ENCODE measurements at regions not wholly inside any gene's neighbourhood (a gene's known extent, or its start where the extent isn't known, plus 50 kb on each side); places are given as distances from the start of the nearest gene placed in this dataset.
"Not testable (repeated sequence)": the region's sequence is repeated elsewhere in the genome, so short reads cannot be mapped to it uniquely, and the experiment has no call there.

DNA sequence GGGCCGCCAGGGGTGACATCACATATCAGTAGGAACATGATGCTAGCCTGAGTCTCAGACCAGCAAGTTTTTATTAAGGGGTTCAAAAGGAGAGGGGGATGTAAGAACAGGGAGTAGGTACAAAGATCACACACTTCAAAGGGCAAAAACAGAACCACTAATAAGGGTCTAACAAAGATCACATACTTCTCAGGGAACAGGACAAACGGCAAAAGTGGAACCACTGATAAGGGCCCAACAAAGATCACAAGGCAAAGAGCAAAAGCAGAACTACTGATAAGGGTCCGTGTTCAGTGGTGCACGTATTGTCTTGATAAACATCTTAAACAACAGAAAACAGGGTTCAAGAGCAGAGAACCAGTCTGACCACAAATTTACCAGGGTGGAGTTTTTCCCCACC, 107.0 kb downstream of the CCNG2 start:
- TF ChIP-seq ZNF114 (tag by site-specific recombination; IDR thresholded peaks at IDR 0.05); ZNF362 (tag by site-specific recombination; IDR thresholded peaks at IDR 0.05); ZNF670 (tag by site-specific recombination; IDR thresholded peaks at IDR 0.05; ENCODE audit: low read depth); ZNF843 (tag by site-specific recombination; IDR thresholded peaks at IDR 0.05); ZNF24 (tag by site-specific recombination; IDR thresholded peaks at IDR 0.05); GLI4 (tag by site-specific recombination; IDR thresholded peaks at IDR 0.05); ZBTB17 (tag by site-specific recombination; IDR thresholded peaks at IDR 0.05); HOXA7 (CRISPR knock-in tag; IDR thresholded peaks at IDR 0.05; ENCODE audit: borderline replicate concordance): not testable (repeated sequence)
- TF ChIP-seq, protein P1, sequence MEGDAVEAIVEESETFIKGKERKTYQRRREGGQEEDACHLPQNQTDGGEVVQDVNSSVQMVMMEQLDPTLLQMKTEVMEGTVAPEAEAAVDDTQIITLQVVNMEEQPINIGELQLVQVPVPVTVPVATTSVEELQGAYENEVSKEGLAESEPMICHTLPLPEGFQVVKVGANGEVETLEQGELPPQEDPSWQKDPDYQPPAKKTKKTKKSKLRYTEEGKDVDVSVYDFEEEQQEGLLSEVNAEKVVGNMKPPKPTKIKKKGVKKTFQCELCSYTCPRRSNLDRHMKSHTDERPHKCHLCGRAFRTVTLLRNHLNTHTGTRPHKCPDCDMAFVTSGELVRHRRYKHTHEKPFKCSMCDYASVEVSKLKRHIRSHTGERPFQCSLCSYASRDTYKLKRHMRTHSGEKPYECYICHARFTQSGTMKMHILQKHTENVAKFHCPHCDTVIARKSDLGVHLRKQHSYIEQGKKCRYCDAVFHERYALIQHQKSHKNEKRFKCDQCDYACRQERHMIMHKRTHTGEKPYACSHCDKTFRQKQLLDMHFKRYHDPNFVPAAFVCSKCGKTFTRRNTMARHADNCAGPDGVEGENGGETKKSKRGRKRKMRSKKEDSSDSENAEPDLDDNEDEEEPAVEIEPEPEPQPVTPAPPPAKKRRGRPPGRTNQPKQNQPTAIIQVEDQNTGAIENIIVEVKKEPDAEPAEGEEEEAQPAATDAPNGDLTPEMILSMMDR (tag by site-specific recombination; IDR thresholded peaks at IDR 0.05): not testable (repeated sequence)
- TF ChIP-seq, protein P2, sequence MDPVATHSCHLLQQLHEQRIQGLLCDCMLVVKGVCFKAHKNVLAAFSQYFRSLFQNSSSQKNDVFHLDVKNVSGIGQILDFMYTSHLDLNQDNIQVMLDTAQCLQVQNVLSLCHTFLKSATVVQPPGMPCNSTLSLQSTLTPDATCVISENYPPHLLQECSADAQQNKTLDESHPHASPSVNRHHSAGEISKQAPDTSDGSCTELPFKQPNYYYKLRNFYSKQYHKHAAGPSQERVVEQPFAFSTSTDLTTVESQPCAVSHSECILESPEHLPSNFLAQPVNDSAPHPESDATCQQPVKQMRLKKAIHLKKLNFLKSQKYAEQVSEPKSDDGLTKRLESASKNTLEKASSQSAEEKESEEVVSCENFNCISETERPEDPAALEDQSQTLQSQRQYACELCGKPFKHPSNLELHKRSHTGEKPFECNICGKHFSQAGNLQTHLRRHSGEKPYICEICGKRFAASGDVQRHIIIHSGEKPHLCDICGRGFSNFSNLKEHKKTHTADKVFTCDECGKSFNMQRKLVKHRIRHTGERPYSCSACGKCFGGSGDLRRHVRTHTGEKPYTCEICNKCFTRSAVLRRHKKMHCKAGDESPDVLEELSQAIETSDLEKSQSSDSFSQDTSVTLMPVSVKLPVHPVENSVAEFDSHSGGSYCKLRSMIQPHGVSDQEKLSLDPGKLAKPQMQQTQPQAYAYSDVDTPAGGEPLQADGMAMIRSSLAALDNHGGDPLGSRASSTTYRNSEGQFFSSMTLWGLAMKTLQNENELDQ (tag by site-specific recombination; IDR thresholded peaks at IDR 0.05; ENCODE audit: low read depth): not testable (repeated sequence)
- TF ChIP-seq, protein P3, sequence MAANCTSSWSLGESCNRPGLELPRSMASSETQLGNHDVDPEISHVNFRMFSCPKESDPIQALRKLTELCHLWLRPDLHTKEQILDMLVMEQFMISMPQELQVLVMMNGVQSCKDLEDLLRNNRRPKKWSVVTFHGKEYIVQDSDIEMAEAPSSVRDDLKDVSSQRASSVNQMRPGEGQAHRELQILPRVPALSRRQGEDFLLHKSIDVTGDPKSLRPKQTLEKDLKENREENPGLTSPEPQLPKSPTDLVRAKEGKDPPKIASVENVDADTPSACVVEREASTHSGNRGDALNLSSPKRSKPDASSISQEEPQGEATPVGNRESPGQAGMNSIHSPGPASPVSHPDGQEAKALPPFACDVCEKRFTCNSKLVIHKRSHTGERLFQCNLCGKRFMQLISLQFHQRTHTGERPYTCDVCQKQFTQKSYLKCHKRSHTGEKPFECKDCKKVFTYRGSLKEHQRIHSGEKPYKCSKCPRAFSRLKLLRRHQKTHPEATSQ (tag by site-specific recombination; IDR thresholded peaks at IDR 0.05): not testable (repeated sequence)
